Liver (tissue), 3 donors: ENCODE measurements at regions not wholly inside any gene's neighbourhood (a gene's known extent, or its start where the extent isn't known, plus 50 kb on each side); places are given as distances from the start of the nearest gene placed in this dataset.

ENCODE experiments used
- CTCF ChIP-seq: fragments of 150-350 bp; IDR thresholded peaks from 2 replicates; pipeline ENCODE4 v1.5.1; 2017; ENCODE audit warnings: improper control_type of control experiment, low read depth, low read length; ENCODE audit not compliant: missing input control
- REST ChIP-seq: IDR thresholded peaks from 2 replicates; pipeline ENCODE4 v1.6.1; 2016; ENCODE audit warnings: antibody characterized with exemption, mild to moderate bottlenecking
- SP1 ChIP-seq: IDR thresholded peaks from 2 replicates; pipeline ENCODE4 v1.6.1; 2018; ENCODE audit warnings: antibody characterized with exemption, mild to moderate bottlenecking
- TF ChIP-seq, protein P1 (sequence below): IDR thresholded peaks from 2 replicates; pipeline ENCODE4 v1.6.1; 2016; ENCODE audit warnings: antibody characterized with exemption
- donor health status: healthy.
- donor health status: healthy.

DNA sequence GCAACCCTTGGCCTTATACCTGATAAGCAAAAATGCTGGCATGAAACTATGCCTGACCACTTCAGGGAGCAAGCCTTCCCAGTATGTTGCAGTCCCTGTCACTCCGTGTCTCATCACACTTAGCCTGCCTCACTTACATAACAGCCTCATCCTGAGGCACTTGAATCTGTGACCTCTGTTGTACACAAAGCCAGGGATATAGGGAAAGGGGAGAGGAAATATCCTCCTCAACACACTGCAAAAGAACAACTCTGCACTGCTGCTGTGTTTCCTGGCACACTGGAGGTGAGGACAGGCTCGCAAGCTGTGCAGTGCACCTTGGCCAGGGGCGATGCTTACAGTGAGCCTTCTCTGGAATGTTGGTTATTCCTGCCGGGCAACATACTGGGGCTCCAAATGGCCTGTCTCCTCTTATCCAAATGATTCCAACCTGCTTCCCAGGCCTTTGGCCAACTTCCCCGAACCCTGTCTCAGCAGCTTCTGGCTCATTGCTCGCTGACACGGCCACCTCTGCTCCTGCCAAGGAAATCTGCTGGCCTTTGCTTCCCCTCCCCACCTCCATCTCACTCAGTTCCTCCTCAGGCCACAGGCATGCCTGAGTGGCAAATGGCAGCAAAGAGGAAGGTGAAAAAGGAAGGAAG is 109.2 kb downstream of the CD47 start:
- TF ChIP-seq SP1 (no peak), CTCF (no peak), REST (no peak)
- TF ChIP-seq, protein P1, sequence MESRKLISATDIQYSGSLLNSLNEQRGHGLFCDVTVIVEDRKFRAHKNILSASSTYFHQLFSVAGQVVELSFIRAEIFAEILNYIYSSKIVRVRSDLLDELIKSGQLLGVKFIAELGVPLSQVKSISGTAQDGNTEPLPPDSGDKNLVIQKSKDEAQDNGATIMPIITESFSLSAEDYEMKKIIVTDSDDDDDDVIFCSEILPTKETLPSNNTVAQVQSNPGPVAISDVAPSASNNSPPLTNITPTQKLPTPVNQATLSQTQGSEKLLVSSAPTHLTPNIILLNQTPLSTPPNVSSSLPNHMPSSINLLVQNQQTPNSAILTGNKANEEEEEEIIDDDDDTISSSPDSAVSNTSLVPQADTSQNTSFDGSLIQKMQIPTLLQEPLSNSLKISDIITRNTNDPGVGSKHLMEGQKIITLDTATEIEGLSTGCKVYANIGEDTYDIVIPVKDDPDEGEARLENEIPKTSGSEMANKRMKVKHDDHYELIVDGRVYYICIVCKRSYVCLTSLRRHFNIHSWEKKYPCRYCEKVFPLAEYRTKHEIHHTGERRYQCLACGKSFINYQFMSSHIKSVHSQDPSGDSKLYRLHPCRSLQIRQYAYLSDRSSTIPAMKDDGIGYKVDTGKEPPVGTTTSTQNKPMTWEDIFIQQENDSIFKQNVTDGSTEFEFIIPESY: no peak
